SK-N-SH (cell line): ENCODE measurements at regions not wholly inside any gene's neighbourhood (a gene's known extent, or its start where the extent isn't known, plus 50 kb on each side); places are given as distances from the start of the nearest gene placed in this dataset.
"Not testable (repeated sequence)": the region's sequence is repeated elsewhere in the genome, so short reads cannot be mapped to it uniquely, and the experiment has no call there.

ENCODE experiments used
- CTCF ChIA-PET: fragments of 300-600, 350-600 bp; formaldehyde crosslinking; extraction: SDS; loops from one replicate; lab custom pipeline; 2021; lab: Yijun Ruan, JAX
- POLR2A ChIA-PET: fragments of 350-600 bp; sonication (Branson Sonifier 250); formaldehyde crosslinking; extraction: SDS; loops from one replicate; lab custom pipeline; 2020; ENCODE audit warnings: antibody characterized with exemption, inconsistent platforms; lab: Yijun Ruan, JAX
- DNase-seq: peaks from one replicate; pipeline ENCODE4 v3.0.0; 2012
- H2AFZ ChIP-seq: fragments of 200-600 bp; sonication (generic); 2 replicates; pipeline ENCODE4 v1.8.1; 2016; ENCODE audit warnings: antibody characterized with exemption, mild to moderate bottlenecking, low read depth
- H3F3A ChIP-seq: fragments of 200-600 bp; sonication (generic); replicated peaks from 2 replicates; pipeline ENCODE3; 2016; ENCODE audit warnings: antibody characterized with exemption, mild to moderate bottlenecking; ENCODE audit not compliant: insufficient read depth
- H3K27ac ChIP-seq, 2 experiments: fragments of 200-500 bp in 1 of 2; fragments of 200-600 bp in 1 of 2; sonication (Bioruptor generic) in 1 of 2; sonication (generic), shearing (Covaris generic) in 1 of 2; 2 replicates each; pipeline versions ENCODE4 v1.5.1 to v1.6.1; 2014 to 2016; ENCODE audit warnings: low read depth in 2 of 2, inconsistent platforms in 1 of 2, low read length in 1 of 2, mild to moderate bottlenecking in 1 of 2, mixed read lengths in 1 of 2
- H3K27me3 ChIP-seq: fragments of 200-600 bp; sonication (generic), shearing (Covaris generic); 2 replicates; pipeline ENCODE4 v1.6.1; 2016; ENCODE audit warnings: mixed run types; ENCODE audit not compliant: insufficient read depth
- H3K36me3 ChIP-seq, 2 experiments: fragments of 200-500 bp in 1 of 2; fragments of 200-600 bp in 1 of 2; sonication (Bioruptor generic) in 1 of 2; sonication (generic) in 1 of 2; replicated peaks in 1 of 2; 2 replicates each; pipeline versions ENCODE3 to v1.5.1; 2014 to 2016; ENCODE audit warnings: low read length in 1 of 2, mild to moderate bottlenecking in 1 of 2; ENCODE audit not compliant: insufficient read depth in 2 of 2, control insufficient read depth in 1 of 2
- H3K4me1 ChIP-seq, 2 experiments: fragments of 200-500 bp in 1 of 2; fragments of 200-600 bp in 1 of 2; sonication (Bioruptor generic) in 1 of 2; sonication (generic), shearing (Covaris generic) in 1 of 2; 2 replicates each; pipeline versions ENCODE4 v1.5.1 to v1.6.1; 2014 to 2016; ENCODE audit warnings: low read depth in 1 of 2, low read length in 1 of 2, mixed run types in 1 of 2; ENCODE audit not compliant: insufficient read depth in 2 of 2, control insufficient read depth in 1 of 2
- H3K4me2 ChIP-seq: fragments of 200-600 bp; sonication (generic), shearing (Covaris generic); 2 replicates; pipeline ENCODE4 v1.6.1; 2017; ENCODE audit warnings: mixed run types
- H3K4me3 ChIP-seq, 2 experiments: fragments of 200-500 bp in 1 of 2; fragments of 200-600 bp in 1 of 2; sonication (Bioruptor generic) in 1 of 2; sonication (generic), shearing (Covaris generic) in 1 of 2; 2 replicates each; pipeline versions ENCODE4 v1.5.1 to v1.8.1; 2014 to 2016; ENCODE audit warnings: low read depth in 2 of 2, inconsistent platforms in 1 of 2, low read length in 1 of 2, mild to moderate bottlenecking in 1 of 2, mixed read lengths in 1 of 2, moderate library complexity in 1 of 2
- H3K79me2 ChIP-seq: fragments of 200-600 bp; sonication (generic); 2 replicates; pipeline ENCODE4 v1.8.1; 2017; ENCODE audit warnings: mild to moderate bottlenecking; ENCODE audit not compliant: insufficient read depth
- H3K9ac ChIP-seq: fragments of 200-600 bp; sonication (generic); 2 replicates; pipeline ENCODE4 v1.6.1; 2017; ENCODE audit warnings: mixed run types
- H3K9me2 ChIP-seq: fragments of 200-600 bp; sonication (generic); 2 replicates; pipeline ENCODE4 v1.6.1; 2017; ENCODE audit warnings: mixed run types
- H3K9me3 ChIP-seq: fragments of 200-600 bp; sonication (generic); 2 replicates; pipeline ENCODE4 v1.6.1; 2017; ENCODE audit warnings: mixed run types, mild to moderate bottlenecking, moderate library complexity
- H4K20me1 ChIP-seq: fragments of 200-600 bp; sonication (generic); 2 replicates; pipeline ENCODE4 v1.6.1; 2017; ENCODE audit warnings: mild to moderate bottlenecking, mixed run types; ENCODE audit not compliant: insufficient read depth
- WGBS: methylation state at CpG from one replicate; pipeline ENCODE4 v1.1.6; 2017; ENCODE audit warnings: low lambda C conversion rate; 5-methylcytosine and 5-hydroxymethylcytosine counted together

- H3K27ac ChIP-seq, H3K36me3 ChIP-seq, H3K27me3 ChIP-seq, H3K4me1 ChIP-seq, H4K20me1 ChIP-seq, H3K79me2 ChIP-seq, H3K9me2 ChIP-seq, H2AFZ ChIP-seq, H3K4me3 ChIP-seq, H3K9ac ChIP-seq, H3K9me3 ChIP-seq, DNase-seq, H3F3A ChIP-seq, H3K4me2 ChIP-seq, POLR2A ChIA-PET: not testable (repeated sequence)
- 15% methylated on average over 2 of the region's 2 CpGs for WGBS
- CTCF ChIA-PET, result interaction anchor here (0.7 kb wide), 1 partner anchor 141 kb away, joined by 3 read pairs; no protein-coding TSS in a partner anchor
Observed at GRCh38 chr1:223952801-223953200, 107.1 kb upstream of the TP53BP2 start.

GRCh38 chr1:223951551-223951950 lies 105.8 kb upstream of the TP53BP2 start:
- H2AFZ ChIP-seq, H3K9me3 ChIP-seq, H3K9ac ChIP-seq, H3K27ac ChIP-seq, H3K4me3 ChIP-seq, CTCF ChIA-PET, DNase-seq, H3F3A ChIP-seq, H3K4me2 ChIP-seq, POLR2A ChIA-PET, H3K9me2 ChIP-seq, H3K36me3 ChIP-seq, H4K20me1 ChIP-seq, H3K4me1 ChIP-seq, H3K79me2 ChIP-seq, H3K27me3 ChIP-seq: not testable (repeated sequence)
- 93% methylated on average over 13 of the region's 14 CpGs for WGBS

GRCh38 chr1:223949944-223950343 lies 104.2 kb upstream of the TP53BP2 start:
- H3K79me2 ChIP-seq, CTCF ChIA-PET: not testable (repeated sequence)

GRCh38 chr1:223948041-223948440 lies 102.3 kb upstream of the TP53BP2 start:
- H3K4me3 ChIP-seq, H2AFZ ChIP-seq, H3K4me2 ChIP-seq, H3K9ac ChIP-seq, DNase-seq, CTCF ChIA-PET, H3K27ac ChIP-seq, H3F3A ChIP-seq, H3K9me3 ChIP-seq, H3K79me2 ChIP-seq, H3K27me3 ChIP-seq, POLR2A ChIA-PET, H4K20me1 ChIP-seq, H3K36me3 ChIP-seq, H3K9me2 ChIP-seq, H3K4me1 ChIP-seq: not testable (repeated sequence)
- 85% methylated on average over 5 of the region's 12 CpGs for WGBS

More at GRCh38 chr1:223949944-223950343, 104.2 kb upstream of the TP53BP2 start:
- POLR2A ChIA-PET, H3F3A ChIP-seq, H2AFZ ChIP-seq, H3K4me1 ChIP-seq, H3K27me3 ChIP-seq, H3K9ac ChIP-seq, H3K27ac ChIP-seq, H3K9me3 ChIP-seq, H3K9me2 ChIP-seq, H4K20me1 ChIP-seq, H3K4me3 ChIP-seq, DNase-seq, H3K4me2 ChIP-seq, H3K36me3 ChIP-seq: not testable (repeated sequence)
- WGBS, result 100% methylated on average over 1 of the region's 10 CpGs

GRCh38 chr1:223936592-223936991 lies 90.8 kb upstream of the TP53BP2 start:
- H3K27me3 ChIP-seq, POLR2A ChIA-PET, H3K27ac ChIP-seq, H3K9me3 ChIP-seq, H3K9me2 ChIP-seq, H4K20me1 ChIP-seq, H2AFZ ChIP-seq, H3K79me2 ChIP-seq, H3K4me2 ChIP-seq, H3F3A ChIP-seq, H3K36me3 ChIP-seq, H3K4me1 ChIP-seq, H3K9ac ChIP-seq, H3K4me3 ChIP-seq, DNase-seq, CTCF ChIA-PET: not testable (repeated sequence)
- 86% methylated on average over 2 of the region's 2 CpGs for WGBS

- H3K36me3 ChIP-seq, H3K4me1 ChIP-seq, CTCF ChIA-PET, DNase-seq, H2AFZ ChIP-seq, H3F3A ChIP-seq, H4K20me1 ChIP-seq, POLR2A ChIA-PET, H3K27ac ChIP-seq, H3K4me2 ChIP-seq, H3K27me3 ChIP-seq, H3K9me3 ChIP-seq, H3K9ac ChIP-seq, H3K9me2 ChIP-seq, H3K4me3 ChIP-seq, H3K79me2 ChIP-seq: not testable (repeated sequence)
- 39% methylated on average over 1 of the region's 1 CpG for WGBS
Observed at GRCh38 chr1:223931476-223931875, 85.7 kb upstream of the TP53BP2 start.
